ENCODE measurements at regions not wholly inside any gene's neighbourhood (a gene's known extent, or its start where the extent isn't known, plus 50 kb on each side); places are given as distances from the start of the nearest gene placed in this dataset.

DNA sequence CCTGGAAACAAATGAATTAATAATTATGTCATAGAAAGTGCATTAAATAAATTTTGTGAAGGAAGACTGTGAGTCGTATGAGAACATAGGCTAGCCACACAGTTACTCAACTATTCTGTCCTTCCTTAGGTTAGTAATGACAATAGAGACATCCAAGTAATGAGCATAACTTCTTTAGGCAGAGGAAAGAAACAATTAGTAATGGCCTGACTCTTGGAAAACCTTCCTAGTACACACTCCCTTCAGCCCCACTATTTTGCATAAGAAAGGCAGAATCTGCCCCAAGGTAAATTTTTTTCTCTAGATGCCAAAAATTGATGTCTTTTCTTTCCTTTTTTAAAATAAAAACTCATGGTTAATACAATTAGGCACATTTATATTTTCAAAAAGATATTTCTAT is 1619.0 kb upstream of the WWC1 start:
- DNase-seq (ENCODE audit: extremely low read depth, low read depth): no peak
- TF ChIP-seq, protein P1, sequence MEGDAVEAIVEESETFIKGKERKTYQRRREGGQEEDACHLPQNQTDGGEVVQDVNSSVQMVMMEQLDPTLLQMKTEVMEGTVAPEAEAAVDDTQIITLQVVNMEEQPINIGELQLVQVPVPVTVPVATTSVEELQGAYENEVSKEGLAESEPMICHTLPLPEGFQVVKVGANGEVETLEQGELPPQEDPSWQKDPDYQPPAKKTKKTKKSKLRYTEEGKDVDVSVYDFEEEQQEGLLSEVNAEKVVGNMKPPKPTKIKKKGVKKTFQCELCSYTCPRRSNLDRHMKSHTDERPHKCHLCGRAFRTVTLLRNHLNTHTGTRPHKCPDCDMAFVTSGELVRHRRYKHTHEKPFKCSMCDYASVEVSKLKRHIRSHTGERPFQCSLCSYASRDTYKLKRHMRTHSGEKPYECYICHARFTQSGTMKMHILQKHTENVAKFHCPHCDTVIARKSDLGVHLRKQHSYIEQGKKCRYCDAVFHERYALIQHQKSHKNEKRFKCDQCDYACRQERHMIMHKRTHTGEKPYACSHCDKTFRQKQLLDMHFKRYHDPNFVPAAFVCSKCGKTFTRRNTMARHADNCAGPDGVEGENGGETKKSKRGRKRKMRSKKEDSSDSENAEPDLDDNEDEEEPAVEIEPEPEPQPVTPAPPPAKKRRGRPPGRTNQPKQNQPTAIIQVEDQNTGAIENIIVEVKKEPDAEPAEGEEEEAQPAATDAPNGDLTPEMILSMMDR (IDR thresholded peaks at IDR 0.05; ENCODE audit: low read depth, low read length): no peak

DNA sequence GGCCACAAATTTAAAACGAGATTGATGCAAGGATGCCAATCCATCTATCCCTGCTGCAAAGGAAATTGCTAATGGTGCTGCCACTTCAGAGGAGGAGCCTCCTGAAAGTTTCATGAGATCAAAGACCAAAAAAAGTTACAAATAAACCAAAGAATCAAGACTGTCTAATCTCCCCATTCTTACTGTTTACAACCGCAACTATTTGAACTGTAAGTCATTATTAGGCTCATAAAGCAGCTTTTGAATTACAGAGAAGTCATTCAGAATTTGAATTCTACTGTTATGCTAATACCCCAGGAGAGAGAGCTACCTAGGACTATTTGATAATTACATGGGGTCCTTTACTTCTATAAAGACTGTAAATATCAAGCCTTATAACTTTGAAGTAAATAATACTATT is 1613.6 kb upstream of the WWC1 start:
- TF ChIP-seq, protein P1 (IDR thresholded peaks at IDR 0.05; ENCODE audit: low read depth, low read length): no peak

DNA sequence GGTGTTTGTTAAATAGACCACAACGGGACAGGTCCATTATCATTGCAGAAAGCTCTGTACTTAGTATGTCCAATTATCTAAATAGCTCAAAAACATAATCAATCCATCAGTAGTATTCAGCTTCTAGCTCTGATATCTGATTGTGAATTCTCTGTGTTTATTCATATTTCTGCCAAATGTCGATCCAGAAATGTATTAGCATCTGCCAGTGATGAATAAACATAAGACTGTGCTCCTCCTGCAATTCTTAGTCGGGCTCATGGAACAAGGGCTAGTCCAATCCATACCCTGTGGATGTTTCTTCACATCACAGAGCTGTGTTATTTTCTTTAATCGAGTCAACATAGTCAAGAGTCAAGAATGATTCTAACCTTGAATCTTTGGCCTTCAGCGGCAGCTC is 1612.1 kb upstream of the WWC1 start:
- DNase-seq (ENCODE audit: extremely low read depth, low read depth): no peak
- TF ChIP-seq, protein P1 (IDR thresholded peaks at IDR 0.05; ENCODE audit: low read depth, low read length): no peak

More for the DNA sequence above, 1613.6 kb upstream of the WWC1 start:
- DNase-seq (ENCODE audit: extremely low read depth, low read depth): no peak

DNA sequence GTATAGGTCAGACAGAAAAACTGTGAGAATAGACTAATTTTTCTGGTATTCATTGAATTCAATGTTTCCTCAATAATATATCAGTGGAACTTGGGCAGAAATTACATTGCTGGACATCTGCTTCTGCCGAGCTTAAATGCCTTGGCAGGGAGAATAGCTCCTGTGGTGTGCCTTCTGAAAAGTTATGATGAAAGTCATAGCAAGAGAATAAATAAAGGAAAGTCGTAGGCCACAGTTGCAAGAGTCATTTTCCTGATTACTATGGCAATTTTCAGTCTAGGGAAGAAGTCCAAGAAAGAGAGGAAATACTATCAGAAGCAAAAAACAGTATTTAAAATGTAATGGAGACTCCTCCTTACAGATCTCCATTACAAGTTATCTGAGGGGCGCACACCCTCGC is 1596.1 kb upstream of the WWC1 start:
- DNase-seq (ENCODE audit: extremely low read depth, low read depth): no peak
- TF ChIP-seq, protein P1 (IDR thresholded peaks at IDR 0.05; ENCODE audit: low read depth, low read length): no peak

DNA sequence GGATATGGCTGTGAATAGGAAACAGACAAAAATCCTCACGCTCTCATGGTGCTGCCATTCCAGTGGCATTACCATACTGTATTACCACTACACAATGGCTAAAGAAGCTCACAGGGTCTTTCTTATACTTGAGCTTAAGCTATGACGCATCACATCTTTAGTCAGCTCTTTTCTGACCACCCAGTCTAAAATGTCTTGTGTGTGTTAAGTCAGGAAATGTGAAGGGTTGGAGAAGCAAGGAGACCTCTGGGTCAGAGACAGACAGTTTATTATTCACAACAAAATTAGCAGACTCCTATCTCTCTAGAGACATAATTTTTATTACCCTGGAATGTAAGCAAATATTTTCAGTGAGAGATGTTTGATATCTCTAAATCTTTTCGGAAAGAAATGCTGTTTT is 1583.2 kb upstream of the WWC1 start:
- no peak for DNase-seq (ENCODE audit: extremely low read depth, low read depth)
- TF ChIP-seq, protein P1 (IDR thresholded peaks at IDR 0.05; ENCODE audit: low read depth, low read length): no peak

DNA sequence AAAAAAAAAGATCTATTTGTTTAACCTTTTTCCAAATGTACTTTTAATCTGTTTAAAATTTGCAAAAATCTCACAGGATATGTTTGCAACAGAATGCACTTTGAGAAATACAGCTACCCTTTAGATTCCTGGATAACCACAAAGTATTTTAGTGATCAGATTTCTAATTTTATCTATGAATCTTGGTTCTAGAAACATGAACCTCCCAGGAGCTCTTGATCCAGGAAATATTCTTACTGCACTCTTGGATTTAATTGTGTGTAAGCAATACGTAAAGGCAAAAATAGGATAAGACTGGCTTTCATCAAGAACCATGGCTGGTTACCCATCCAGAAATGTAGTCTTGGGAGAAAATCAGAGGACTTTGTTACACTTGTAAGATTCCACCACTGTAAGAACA is 1581.8 kb upstream of the WWC1 start:
- no peak for DNase-seq (ENCODE audit: extremely low read depth, low read depth)
- TF ChIP-seq, protein P1 (IDR thresholded peaks at IDR 0.05; ENCODE audit: low read depth, low read length): no peak

DNA sequence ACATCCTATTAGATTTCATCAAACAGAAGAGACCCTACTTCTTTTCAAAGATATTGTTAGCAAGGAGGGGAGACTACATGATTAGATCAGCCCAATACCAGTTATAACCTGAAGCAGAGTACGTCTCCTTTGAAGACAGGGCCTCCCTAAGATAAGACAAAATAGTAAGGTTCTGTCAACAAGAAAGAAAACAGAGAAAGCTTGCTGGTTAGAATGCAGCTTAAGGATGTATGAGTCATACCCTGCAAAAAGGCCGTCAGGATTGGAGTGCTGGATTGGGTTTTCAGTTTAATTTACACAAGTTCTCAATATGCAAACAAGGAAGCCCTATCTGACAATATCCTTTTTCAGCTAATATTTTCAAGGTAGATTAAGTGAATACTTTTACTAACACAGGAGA is 1581.2 kb upstream of the WWC1 start:
- DNase-seq (ENCODE audit: extremely low read depth, low read depth): no peak
- TF ChIP-seq, protein P1 (IDR thresholded peaks at IDR 0.05; ENCODE audit: low read depth, low read length): no peak
